NCI-H345 treated with DMSO at 0.1 percent for 48 hours (cell line): ENCODE measurements at regions not wholly inside any gene's neighbourhood (a gene's known extent, or its start where the extent isn't known, plus 50 kb on each side); places are given as distances from the start of the nearest gene placed in this dataset.

Experiments used
- DNase-seq: peaks from one replicate; lab custom pipeline; 2025; ENCODE audit not compliant: unreplicated experiment; lab: John Stamatoyannopoulos, UW

GRCh38 chr6:40642837-40643236 is 55.7 kb upstream of the LRFN2 start:
- DNase-seq = no peak

- DNase-seq = no peak
These were observed 55.0 kb upstream of the LRFN2 start for GRCh38 chr6:40642190-40642589.

GRCh38 chr6:40640599-40641227 is 53.5 kb upstream of the LRFN2 start:
- DNase-seq = no peak
